Liver (tissue), 8 donors: ENCODE measurements at regions not wholly inside any gene's neighbourhood (a gene's known extent, or its start where the extent isn't known, plus 50 kb on each side); places are given as distances from the start of the nearest gene placed in this dataset.

Experiments used
- DNase-seq: peaks from one replicate; pipeline ENCODE4 v3.0.0-alpha.2; 2017; ENCODE audit warnings: low spot score
- H3K27ac ChIP-seq, 2 donors: one replicate each; pipeline ENCODE4 v1.7.0; 2013; ENCODE audit warnings: inconsistent platforms in 2 of 2, low read length in 2 of 2, control low read depth in 1 of 2, low read depth in 1 of 2, mild to moderate bottlenecking in 1 of 2
- H3K27me3 ChIP-seq, 4 donors: one replicate each; pipeline versions ENCODE4 v1.6.1 to v1.7.0; 2013; ENCODE audit warnings: low read length in 3 of 4, inconsistent platforms in 1 of 4, mild to moderate bottlenecking in 1 of 4, moderate library complexity in 1 of 4; ENCODE audit not compliant: control insufficient read depth in 4 of 4, insufficient read depth in 4 of 4
- H3K36me3 ChIP-seq, 4 donors: one replicate each; pipeline versions ENCODE4 v1.6.1 to v1.7.0; 2013; ENCODE audit warnings: low read length in 3 of 4, mild to moderate bottlenecking in 3 of 4, low read depth in 1 of 4, moderate library complexity in 1 of 4; ENCODE audit not compliant: control insufficient read depth in 4 of 4, insufficient read depth in 3 of 4
- H3K4me1 ChIP-seq, 4 donors: one replicate each; pipeline versions ENCODE4 v1.6.1 to v1.7.0; 2013; ENCODE audit warnings: low read length in 3 of 4, mild to moderate bottlenecking in 3 of 4, moderate library complexity in 1 of 4; ENCODE audit not compliant: control insufficient read depth in 4 of 4, insufficient read depth in 4 of 4
- H3K4me3 ChIP-seq, 3 donors: one replicate each; pipeline versions ENCODE4 v1.6.1 to v1.7.0; 2013; ENCODE audit warnings: low read length in 3 of 3, control low read depth in 1 of 3, low read depth in 1 of 3, mild to moderate bottlenecking in 1 of 3
- H3K9ac ChIP-seq, 2 donors: one replicate each; pipeline ENCODE4 v1.7.0; 2013; ENCODE audit warnings: low read length in 2 of 2, mild to moderate bottlenecking in 2 of 2, moderate library complexity in 2 of 2, control low read depth in 1 of 2, low read depth in 1 of 2
- H3K9me3 ChIP-seq, 4 donors: one replicate each; pipeline versions ENCODE4 v1.6.1 to v1.7.0; 2013; ENCODE audit warnings: low read length in 3 of 4; ENCODE audit not compliant: control insufficient read depth in 4 of 4
- EGR1 ChIP-seq, 2 donors: IDR thresholded peaks; 2 replicates each; pipeline ENCODE4 v1.6.1; 2016 to 2018; ENCODE audit warnings: antibody characterized with exemption in 2 of 2, low read depth in 2 of 2
- FOXA1 ChIP-seq: IDR thresholded peaks from 2 replicates; pipeline ENCODE4 v1.6.1; 2016; ENCODE audit warnings: antibody characterized with exemption
- FOXA2 ChIP-seq: IDR thresholded peaks from 2 replicates; pipeline ENCODE4 v1.6.1; 2016; ENCODE audit warnings: antibody characterized with exemption
- HNF4A ChIP-seq, 2 donors: conservative IDR thresholded peaks; 2 replicates each; pipeline ENCODE4 v1.6.1; 2016; ENCODE audit warnings: antibody characterized with exemption in 2 of 2, mild to moderate bottlenecking in 2 of 2
- HNF4G ChIP-seq: IDR thresholded peaks from 2 replicates; pipeline ENCODE4 v1.6.1; 2016; ENCODE audit warnings: antibody characterized with exemption
- JUND ChIP-seq, 2 donors: IDR thresholded peaks; 2 replicates each; pipeline ENCODE4 v1.6.1; 2016; ENCODE audit warnings: antibody characterized with exemption in 2 of 2
- NR2F2 ChIP-seq: IDR thresholded peaks from 2 replicates; pipeline ENCODE4 v1.6.1; 2016; ENCODE audit warnings: antibody characterized with exemption
- RAD21 ChIP-seq, 2 donors: IDR thresholded peaks; 2 replicates each; pipeline ENCODE4 v1.6.1; 2016; ENCODE audit warnings: antibody characterized with exemption in 2 of 2, mild to moderate bottlenecking in 2 of 2
- RXRA ChIP-seq, 2 donors: IDR thresholded peaks; 2 replicates each; pipeline ENCODE4 v1.6.1; 2017 to 2018; ENCODE audit warnings: antibody characterized with exemption in 2 of 2, mild to moderate bottlenecking in 1 of 2
- SP1 ChIP-seq: IDR thresholded peaks from 2 replicates; pipeline ENCODE4 v1.6.1; 2018; ENCODE audit warnings: antibody characterized with exemption, mild to moderate bottlenecking
- TAF1 ChIP-seq: conservative IDR thresholded peaks from 2 replicates; pipeline ENCODE4 v1.6.1; 2016; ENCODE audit warnings: antibody characterized with exemption, mild to moderate bottlenecking
- YY1 ChIP-seq: IDR thresholded peaks from 2 replicates; pipeline ENCODE4 v1.6.1; 2016; ENCODE audit warnings: antibody characterized with exemption, mild to moderate bottlenecking
- WGBS: extraction: QIAGEN DNeasy Blood & Tissue Kit; methylation state at CpG from one replicate; pipeline ENCODE4 v1.1.7; 2013; 5-methylcytosine and 5-hydroxymethylcytosine counted together
- TF ChIP-seq, protein P1 (sequence below): fragments of 150-350 bp; IDR thresholded peaks from 2 replicates; pipeline ENCODE4 v1.5.1; 2017; ENCODE audit warnings: improper control_type of control experiment, low read depth, low read length; ENCODE audit not compliant: missing input control
- TF ChIP-seq, protein P2 (sequence below): IDR thresholded peaks from 2 replicates; pipeline ENCODE4 v1.6.1; 2016; ENCODE audit warnings: antibody characterized with exemption, mild to moderate bottlenecking
- TF ChIP-seq, protein P3 (sequence below): IDR thresholded peaks from 2 replicates; pipeline ENCODE4 v1.6.1; 2016; ENCODE audit warnings: antibody characterized with exemption
- TF ChIP-seq, protein P4 (sequence below): IDR thresholded peaks from 2 replicates; pipeline ENCODE4 v1.6.1; 2016; ENCODE audit warnings: antibody characterized with exemption
- TF ChIP-seq, protein P5 (sequence below): IDR thresholded peaks from 2 replicates; pipeline ENCODE4 v1.6.1; 2016; ENCODE audit warnings: antibody characterized with exemption
- donor health status: healthy.
- donor health status: healthy.
- donor health status: healthy.
- donor health status: healthy.
- donor health status: healthy.

DNA sequence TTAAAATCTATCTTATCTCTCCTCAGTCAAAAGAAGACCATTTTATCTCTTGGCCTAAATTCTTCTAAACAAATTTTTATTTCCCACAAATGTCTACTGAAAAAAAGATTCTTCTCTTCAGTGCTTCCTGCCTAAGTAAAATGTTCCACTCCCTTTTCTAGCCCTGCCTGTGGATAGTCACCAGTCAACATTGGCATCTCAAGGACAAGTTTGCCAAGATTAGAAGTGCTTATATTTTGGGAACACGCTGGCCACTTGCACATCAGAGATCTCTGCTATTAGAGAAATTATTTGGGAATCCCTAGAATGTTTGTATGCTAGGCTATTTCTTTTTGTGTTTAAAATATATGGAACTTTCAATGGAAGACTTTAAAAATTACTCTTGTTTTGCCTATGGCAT is 758.2 kb upstream of the CDH7 start:
- DNase-seq, result no peak
- TF ChIP-seq HNF4A (conservative IDR thresholded peaks at IDR 0.05) (no peak), FOXA1 (no peak), RXRA (IDR thresholded peaks at IDR 0.05) (no peak), HNF4G (no peak), YY1 (no peak), RAD21 (IDR thresholded peaks at IDR 0.05) (no peak), TAF1 (no peak), SP1 (no peak), FOXA2 (no peak)
- TF ChIP-seq, protein P1, sequence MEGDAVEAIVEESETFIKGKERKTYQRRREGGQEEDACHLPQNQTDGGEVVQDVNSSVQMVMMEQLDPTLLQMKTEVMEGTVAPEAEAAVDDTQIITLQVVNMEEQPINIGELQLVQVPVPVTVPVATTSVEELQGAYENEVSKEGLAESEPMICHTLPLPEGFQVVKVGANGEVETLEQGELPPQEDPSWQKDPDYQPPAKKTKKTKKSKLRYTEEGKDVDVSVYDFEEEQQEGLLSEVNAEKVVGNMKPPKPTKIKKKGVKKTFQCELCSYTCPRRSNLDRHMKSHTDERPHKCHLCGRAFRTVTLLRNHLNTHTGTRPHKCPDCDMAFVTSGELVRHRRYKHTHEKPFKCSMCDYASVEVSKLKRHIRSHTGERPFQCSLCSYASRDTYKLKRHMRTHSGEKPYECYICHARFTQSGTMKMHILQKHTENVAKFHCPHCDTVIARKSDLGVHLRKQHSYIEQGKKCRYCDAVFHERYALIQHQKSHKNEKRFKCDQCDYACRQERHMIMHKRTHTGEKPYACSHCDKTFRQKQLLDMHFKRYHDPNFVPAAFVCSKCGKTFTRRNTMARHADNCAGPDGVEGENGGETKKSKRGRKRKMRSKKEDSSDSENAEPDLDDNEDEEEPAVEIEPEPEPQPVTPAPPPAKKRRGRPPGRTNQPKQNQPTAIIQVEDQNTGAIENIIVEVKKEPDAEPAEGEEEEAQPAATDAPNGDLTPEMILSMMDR, result no peak
- TF ChIP-seq, protein P2, sequence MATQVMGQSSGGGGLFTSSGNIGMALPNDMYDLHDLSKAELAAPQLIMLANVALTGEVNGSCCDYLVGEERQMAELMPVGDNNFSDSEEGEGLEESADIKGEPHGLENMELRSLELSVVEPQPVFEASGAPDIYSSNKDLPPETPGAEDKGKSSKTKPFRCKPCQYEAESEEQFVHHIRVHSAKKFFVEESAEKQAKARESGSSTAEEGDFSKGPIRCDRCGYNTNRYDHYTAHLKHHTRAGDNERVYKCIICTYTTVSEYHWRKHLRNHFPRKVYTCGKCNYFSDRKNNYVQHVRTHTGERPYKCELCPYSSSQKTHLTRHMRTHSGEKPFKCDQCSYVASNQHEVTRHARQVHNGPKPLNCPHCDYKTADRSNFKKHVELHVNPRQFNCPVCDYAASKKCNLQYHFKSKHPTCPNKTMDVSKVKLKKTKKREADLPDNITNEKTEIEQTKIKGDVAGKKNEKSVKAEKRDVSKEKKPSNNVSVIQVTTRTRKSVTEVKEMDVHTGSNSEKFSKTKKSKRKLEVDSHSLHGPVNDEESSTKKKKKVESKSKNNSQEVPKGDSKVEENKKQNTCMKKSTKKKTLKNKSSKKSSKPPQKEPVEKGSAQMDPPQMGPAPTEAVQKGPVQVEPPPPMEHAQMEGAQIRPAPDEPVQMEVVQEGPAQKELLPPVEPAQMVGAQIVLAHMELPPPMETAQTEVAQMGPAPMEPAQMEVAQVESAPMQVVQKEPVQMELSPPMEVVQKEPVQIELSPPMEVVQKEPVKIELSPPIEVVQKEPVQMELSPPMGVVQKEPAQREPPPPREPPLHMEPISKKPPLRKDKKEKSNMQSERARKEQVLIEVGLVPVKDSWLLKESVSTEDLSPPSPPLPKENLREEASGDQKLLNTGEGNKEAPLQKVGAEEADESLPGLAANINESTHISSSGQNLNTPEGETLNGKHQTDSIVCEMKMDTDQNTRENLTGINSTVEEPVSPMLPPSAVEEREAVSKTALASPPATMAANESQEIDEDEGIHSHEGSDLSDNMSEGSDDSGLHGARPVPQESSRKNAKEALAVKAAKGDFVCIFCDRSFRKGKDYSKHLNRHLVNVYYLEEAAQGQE, result no peak
- TF ChIP-seq, protein P3, sequence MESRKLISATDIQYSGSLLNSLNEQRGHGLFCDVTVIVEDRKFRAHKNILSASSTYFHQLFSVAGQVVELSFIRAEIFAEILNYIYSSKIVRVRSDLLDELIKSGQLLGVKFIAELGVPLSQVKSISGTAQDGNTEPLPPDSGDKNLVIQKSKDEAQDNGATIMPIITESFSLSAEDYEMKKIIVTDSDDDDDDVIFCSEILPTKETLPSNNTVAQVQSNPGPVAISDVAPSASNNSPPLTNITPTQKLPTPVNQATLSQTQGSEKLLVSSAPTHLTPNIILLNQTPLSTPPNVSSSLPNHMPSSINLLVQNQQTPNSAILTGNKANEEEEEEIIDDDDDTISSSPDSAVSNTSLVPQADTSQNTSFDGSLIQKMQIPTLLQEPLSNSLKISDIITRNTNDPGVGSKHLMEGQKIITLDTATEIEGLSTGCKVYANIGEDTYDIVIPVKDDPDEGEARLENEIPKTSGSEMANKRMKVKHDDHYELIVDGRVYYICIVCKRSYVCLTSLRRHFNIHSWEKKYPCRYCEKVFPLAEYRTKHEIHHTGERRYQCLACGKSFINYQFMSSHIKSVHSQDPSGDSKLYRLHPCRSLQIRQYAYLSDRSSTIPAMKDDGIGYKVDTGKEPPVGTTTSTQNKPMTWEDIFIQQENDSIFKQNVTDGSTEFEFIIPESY, result no peak
- H3K27ac ChIP-seq, result no peak overlapping the region
- no peaks in the 10 kb centered on the region for H3K36me3 ChIP-seq
- no peak overlapping the region for H3K9ac ChIP-seq
- WGBS, result 84% methylated on average over 1 of the region's 1 CpG
- no peak overlapping the region for H3K4me3 ChIP-seq
- H3K4me1 ChIP-seq, result no peaks in the 10 kb centered on the region
- no peaks in the 10 kb centered on the region for H3K27me3 ChIP-seq
- H3K9me3 ChIP-seq, result no peaks in the 10 kb centered on the region

DNA sequence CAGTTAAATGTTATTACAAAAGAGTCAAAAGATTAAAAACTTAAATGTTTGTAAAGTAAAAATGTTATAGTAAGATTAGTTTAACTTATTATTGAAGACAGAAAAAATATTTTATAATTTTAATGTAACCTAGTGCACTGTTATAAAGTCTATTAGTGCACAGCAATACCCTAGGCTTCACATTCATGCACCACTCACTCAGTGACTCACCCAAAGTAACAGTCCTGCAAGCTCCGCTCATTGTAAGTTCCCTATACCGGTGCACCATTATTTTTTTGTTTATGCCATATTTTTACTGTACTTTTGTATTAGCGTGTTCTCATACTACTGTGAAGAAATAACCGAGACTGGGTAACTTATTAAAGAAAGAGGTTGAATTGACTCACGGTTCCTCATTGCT is 759.7 kb upstream of the CDH7 start:
- Histone ChIP-seq H3K9ac (no peak overlapping the region), H3K27ac (no peak overlapping the region), H3K4me1 (no peaks in the 10 kb centered on the region), H3K36me3 (no peaks in the 10 kb centered on the region), H3K9me3 (no peaks in the 10 kb centered on the region), H3K27me3 (no peaks in the 10 kb centered on the region), H3K4me3 (no peak overlapping the region)
- WGBS, result 92% methylated on average over 5 of the region's 5 CpGs
- no peak for DNase-seq
- TF ChIP-seq, protein P1, result no peak
- no peak for TF ChIP-seq JUND (IDR thresholded peaks at IDR 0.05)
- TF ChIP-seq FOXA2, result no peak
- no peak for TF ChIP-seq SP1
- no peak for TF ChIP-seq EGR1 (IDR thresholded peaks at IDR 0.05; ENCODE audit: low read depth in 2 of 2)
- no peak for TF ChIP-seq NR2F2
- TF ChIP-seq, protein P4, sequence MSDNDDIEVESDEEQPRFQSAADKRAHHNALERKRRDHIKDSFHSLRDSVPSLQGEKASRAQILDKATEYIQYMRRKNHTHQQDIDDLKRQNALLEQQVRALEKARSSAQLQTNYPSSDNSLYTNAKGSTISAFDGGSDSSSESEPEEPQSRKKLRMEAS, result no peak
- TF ChIP-seq HNF4A (conservative IDR thresholded peaks at IDR 0.05), result no peak
- TF ChIP-seq FOXA1, result no peak
- TF ChIP-seq, protein P2, result no peak
- TF ChIP-seq, protein P3, result no peak
- TF ChIP-seq, protein P5, sequence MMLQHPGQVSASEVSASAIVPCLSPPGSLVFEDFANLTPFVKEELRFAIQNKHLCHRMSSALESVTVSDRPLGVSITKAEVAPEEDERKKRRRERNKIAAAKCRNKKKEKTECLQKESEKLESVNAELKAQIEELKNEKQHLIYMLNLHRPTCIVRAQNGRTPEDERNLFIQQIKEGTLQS, result no peak
